HT-29 (cell line): ENCODE measurements at regions not wholly inside any gene's neighbourhood (a gene's known extent, or its start where the extent isn't known, plus 50 kb on each side); places are given as distances from the start of the nearest gene placed in this dataset.

ENCODE experiments used
- DNase-seq: peaks from one replicate; pipeline ENCODE4 v3.0.0-alpha.2; 2015; ENCODE audit warnings: low spot score

DNA sequence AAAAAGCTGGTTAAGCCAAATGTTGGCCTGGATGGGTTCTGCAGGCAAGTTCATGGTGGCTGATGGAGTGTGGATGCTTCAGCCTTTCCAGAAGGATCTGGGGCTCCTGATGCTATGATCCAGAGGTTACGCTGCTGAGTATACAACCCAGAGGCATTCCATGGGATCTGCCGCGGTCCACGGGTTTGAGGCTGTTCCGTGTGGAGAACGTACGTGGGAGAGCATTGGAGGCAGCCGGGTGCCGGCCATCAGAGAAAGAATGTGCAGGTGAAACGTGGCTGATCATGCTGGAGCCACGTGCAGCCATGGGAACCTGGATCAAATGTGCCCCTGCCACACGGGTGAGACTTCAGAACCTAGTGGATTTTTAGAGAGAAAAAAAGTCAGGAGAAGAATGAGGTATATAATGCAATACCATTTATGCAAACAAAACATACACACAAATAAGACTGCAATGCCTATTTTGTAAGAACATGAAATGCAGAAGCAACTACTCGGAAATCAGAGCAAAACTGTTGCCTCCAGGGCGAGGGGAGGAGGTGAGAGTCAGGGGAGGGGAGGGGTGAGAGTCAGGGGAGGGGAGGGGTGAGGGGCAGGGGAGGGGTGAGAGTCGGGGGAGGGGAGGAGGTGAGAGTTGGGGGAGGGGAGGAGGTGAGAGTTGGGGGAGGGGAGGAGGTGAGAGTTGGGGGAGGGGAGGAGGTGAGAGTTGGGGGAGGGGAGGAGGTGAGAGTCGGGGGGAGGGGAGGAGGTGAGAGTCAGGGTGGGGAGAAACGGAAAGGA lies 116.5 kb upstream of the C1orf174 start:
- DNase-seq: no peak

- no peak for DNase-seq
Measured at GRCh38 chr1:4017636-4018365, 117.7 kb upstream of the C1orf174 start.

DNA sequence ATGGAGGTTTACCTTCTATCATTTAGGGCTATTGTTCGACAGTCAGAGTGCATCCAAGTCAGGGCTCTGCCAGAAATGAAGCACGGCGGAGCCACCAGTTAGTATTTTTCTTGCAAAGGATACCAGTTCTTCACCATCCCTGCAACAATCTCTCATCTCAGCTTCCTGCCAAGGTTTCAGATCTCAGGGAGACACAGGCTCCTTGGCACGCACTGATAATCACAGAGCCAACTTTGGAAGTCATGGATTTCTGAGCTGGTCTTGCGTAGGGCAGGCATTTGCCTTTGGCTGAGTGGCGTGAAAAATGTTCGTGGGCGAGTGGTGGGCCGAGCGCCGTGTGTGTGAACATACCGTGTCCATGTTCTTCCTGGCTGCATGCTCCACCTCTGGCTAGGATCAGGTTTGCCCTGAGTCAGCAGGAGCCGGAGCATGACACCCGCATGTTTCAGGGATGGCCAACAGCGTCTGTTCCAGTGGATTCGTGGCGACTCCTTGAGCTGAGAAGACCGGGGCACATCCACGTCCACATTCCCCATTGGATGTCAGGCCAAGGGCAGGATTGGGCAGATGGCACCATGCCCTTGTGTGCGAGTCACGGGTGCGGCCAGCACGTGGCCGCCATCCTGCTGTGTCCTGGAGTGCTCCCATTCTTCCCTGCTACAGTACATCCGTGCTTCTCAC lies 118.5 kb upstream of the C1orf174 start:
- no peak for DNase-seq

DNA sequence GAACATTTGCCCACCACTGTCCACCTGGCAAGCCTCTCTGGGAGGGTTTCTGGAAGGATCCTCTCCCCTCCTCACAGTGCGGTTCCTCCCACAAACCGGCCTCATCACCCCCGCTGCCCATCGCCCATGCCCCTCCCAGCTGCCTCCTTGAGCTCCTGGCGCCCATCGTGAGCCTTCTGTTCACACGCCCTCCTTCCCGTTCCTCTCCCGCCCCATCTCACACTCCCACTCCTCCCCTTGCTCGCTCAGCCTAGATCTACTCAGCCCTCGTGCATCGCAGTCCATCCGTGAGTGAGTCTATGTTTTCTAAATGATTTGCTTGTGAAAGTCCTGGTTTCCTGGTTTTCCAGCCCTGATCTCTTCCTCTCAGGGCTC lies 119.1 kb upstream of the C1orf174 start:
- no peak for DNase-seq

- DNase-seq: no peak
Measured at GRCh38 chr1:4019606-4020331, 119.7 kb upstream of the C1orf174 start.

DNA sequence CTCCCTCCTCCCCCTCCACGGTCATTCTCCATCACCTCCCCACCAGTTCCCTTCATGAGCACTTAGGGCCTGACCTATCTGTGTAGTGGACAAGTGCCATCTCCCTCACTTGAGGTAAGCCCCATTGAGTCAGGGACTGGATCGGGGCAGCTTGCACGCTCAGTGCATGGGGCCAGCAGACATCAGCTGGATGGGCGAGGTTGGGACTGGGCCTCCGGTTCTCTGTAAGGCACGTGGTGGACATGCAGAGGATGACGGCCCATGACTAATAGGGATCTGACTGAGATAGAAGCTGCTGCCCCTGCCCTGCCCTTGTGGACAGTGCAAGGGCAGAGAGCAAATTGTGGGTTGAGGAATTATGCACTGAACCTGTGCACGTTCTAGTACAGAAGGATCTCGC lies 120.4 kb upstream of the C1orf174 start:
- DNase-seq: no peak

DNA sequence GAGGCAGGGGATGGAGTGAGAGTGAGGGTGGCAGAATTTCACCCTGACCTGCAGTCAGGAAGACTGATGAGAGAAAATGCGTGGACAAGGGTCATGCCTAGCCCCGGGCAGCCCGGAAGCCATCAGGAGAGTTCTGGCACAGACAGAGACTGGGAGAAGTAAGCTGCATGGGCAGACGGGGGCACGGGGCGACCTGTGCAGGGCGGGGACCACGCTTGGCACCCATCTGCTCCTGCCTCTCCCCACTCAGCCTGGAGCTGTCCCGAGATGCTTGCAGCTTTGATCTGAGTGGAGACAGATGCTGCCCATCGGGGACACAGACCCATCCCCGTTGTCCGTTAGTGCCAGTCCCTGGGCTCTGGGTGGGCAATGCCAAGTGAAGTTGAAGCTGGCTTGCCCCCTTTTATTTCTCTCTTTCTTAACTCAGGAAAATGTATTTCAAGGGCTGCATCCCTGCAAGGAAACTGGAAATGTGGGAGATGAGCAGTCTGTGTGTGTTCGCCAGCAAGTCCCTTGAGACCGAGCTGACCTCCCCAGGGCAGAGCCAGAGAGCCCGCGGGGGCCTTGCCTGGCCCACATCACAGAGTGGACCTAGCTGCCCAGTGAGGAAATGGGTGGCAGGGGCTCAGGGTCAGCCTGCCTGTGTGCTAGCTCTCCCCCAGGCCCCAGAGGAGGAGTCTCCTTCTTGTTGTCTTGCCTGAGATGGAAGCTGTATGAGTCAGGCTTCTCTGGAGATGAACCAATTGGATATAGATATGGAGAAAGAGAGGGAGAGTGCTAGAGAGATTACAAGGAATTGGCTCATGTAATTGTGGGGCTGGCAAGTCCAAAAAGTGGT lies 121.3 kb upstream of the C1orf174 start:
- no peak for DNase-seq

DNA sequence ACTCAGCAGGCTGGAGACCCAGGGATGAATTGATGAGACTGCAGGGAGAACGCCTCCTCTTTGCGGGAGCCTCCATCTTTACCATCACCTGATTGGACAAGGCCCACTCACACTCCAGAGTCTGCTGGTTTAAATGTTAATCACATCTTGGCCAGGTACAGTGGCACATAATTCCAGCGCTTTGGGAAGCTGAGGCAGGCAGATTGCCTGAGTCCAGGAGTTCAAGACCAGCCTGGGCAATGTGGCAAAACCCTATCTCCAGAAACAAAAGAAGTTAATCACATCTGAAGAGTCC lies 121.8 kb upstream of the C1orf174 start:
- DNase-seq: no peak

GRCh38 chr1:4022715-4023114 lies 122.6 kb upstream of the C1orf174 start:
- no peak for DNase-seq

DNA sequence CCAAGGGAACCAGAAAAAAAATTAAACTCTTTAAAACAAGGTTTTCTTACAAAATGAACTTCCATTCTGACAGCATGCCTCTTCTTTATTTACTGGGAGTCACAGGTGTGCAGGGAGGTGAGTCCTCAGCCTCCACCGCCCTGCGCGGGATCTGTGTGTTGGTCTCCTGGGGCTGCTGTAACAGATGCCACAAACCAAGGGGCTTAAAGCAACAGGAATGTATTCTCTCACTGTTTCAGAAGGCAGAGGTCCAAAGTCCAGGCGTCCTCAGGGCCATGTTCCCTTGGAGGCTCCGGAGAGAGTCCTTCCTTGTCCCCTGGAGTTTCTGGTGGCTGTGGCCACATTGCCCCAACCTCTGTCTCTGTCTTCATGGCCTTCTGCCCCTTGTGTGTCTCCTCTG lies 123.6 kb upstream of the C1orf174 start:
- no peak for DNase-seq

DNA sequence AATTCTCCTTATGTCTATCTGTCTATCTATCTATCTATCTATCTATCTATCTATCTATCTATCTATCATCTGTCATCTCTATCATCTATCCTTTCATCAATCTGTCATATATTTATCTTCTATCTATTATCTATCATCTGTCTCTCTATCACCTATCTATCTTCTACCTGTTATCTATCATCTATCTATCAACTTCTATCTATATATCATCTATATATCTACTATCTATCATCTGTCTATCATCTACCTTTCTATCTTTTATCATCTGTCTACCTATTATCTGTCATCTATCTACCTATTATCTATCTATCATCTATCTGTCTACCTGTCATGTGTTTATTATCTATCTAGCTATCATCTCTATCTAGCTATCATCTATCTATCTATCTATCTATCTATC lies 124.7 kb upstream of the C1orf174 start:
- no peak for DNase-seq

GRCh38 chr1:4025752-4026151 lies 125.7 kb upstream of the C1orf174 start:
- no peak for DNase-seq

- no peak for DNase-seq
Measured at GRCh38 chr1:4027008-4027407, 126.9 kb upstream of the C1orf174 start.

DNA sequence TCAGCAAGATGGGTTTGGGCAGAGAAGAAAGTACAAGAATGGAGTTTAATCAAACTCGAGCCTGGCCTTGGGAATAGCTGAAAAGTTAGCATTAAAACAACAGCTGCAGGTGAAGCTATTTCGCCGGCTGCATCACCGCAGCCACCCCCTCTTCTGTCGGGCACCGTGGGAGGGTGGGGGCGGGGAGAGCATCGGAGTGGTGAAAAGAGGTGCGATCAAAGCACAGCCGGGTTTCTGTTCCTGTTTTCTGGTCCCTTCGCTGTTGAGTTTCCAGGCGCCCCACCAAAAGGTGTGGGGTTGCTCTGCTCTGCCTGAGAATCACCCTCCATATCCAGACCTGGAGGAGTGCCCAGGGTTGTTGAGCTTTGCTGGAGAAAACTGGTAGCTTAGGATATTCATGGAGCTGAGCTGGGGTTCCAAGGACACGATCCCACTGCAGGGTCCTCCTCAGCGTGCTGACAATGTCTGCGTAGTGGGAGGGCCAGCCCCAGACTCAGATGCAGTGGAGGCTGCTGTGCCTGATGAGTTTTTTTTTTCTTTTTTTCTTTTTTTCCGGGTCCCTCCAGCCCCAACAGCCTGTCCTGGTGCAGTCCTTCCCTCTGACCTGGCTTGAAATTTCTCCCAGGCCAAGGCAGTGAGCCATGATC lies 127.5 kb upstream of the C1orf174 start:
- no peak for DNase-seq

DNA sequence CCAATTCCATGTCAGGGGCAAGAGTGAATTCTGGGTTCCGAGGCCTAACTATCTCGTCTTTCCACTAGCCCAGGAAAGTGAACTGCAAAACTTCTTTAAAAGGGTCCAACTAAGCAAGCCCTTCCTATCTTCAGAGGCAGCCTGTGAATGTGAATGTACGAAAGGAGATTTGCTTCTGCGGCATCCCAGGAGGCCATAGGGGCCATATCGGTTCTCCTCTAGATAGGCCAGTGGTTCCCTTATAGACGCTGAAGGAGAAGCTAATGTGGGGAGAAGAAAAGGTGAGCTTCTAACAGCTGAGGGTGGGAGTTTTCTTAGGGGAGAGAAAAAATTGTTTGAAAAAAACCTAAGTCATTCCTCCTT lies 128.0 kb upstream of the C1orf174 start:
- no peak for DNase-seq

DNA sequence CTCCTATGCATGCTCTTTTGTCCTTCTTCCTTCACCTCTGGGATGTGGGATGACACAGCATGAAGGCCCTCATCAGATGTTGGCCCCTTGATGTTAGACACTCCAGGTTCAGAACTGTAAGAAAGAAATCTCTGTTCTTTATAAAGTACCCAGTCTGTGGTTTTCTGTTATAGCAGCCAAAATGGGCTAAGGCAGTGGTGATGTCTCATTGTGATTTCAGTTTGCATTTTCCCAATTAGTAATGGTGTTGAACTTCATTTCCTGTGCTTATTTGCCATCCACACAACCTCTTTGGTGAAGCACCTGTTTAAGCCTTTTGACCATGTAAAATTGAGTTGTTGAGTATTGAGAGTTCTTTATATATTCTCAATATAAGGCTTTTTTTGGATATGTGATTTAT lies 129.3 kb upstream of the C1orf174 start:
- DNase-seq: no peak

GRCh38 chr1:4032571-4032970 lies 132.5 kb upstream of the C1orf174 start:
- DNase-seq: no peak

DNA sequence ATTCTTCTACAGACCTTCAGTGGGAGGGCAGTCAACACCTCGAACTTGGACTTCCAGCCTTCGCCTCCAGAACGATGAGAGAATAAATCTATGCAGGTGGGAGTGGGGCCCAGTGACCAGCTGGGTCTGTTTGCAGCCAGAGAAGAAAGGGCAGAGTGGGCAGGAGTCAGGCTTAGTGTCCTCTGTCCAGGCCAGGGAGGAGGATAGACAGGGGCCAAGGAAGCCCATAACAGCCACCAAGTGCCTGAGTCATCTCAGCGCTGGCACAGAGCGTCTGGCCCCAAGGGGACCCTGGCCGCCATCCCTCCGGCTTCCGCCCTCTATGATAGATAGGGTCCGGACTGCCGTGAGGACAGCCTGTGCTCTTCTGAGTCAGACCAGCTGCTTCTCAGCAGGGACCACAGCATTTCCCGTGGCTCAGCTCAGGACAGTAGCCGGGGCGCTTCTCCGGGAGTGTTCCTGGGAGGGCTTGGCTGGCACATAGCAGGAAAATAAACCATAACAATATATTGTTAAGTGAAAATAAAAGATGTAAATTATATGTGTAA lies 133.1 kb upstream of the C1orf174 start:
- DNase-seq: no peak

- no peak for DNase-seq
Measured at GRCh38 chr1:4033713-4034112, 133.6 kb upstream of the C1orf174 start.

DNA sequence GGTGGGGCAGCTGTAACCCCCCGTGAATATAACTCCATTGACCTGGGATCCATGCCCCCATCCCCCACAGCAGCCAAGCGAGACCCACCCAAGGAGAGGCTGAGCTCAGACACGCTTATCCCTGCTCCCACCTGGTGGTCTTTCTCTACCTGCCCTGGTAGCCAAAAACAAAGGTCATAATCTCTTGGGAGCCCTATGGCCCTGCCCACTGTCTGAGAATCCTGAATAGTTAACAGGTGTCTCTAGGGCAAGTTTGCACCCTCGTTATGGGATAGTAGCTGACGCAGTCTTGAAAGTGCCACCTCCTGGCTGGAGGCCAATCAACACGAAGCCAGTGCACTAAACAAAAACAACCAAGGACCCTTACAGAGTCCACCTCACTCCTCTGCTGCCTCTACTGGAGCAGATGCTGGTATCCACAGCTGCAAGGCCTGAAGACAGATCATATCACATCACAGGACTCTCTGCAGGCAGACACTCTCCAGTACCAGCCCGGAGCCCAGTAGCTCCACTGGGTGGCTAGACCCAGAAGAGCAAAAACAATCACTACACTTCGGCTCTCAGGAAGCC lies 134.3 kb upstream of the C1orf174 start:
- DNase-seq: no peak
